MM.1S (cell line): ENCODE measurements at regions not wholly inside any gene's neighbourhood (a gene's known extent, or its start where the extent isn't known, plus 50 kb on each side); places are given as distances from the start of the nearest gene placed in this dataset.
A peak's percentile ranks its signal among the peaks of the same experiment; 100 is the strongest.
"Not testable (repeated sequence)": the region's sequence is repeated elsewhere in the genome, so short reads cannot be mapped to it uniquely, and the experiment has no call there.

ENCODE experiments used
- DNase-seq: peaks from one replicate; pipeline ENCODE4 v3.0.0-alpha.2; 2015
- H2AFZ ChIP-seq: fragments of 300-600 bp; sonication (generic); 2 replicates; pipeline ENCODE4 v1.6.0; 2016; ENCODE audit warnings: antibody characterized with exemption, low read length
- H3F3A ChIP-seq: fragments of 300-600 bp; sonication (generic); 2 replicates; pipeline ENCODE4 v1.6.1; 2016; ENCODE audit warnings: mild to moderate bottlenecking, antibody characterized with exemption, low read length, moderate library complexity, mixed read lengths; ENCODE audit not compliant: insufficient read depth
- H3K27ac ChIP-seq: fragments of 300-600 bp; sonication (generic); 2 replicates; pipeline ENCODE4 v1.5.1; 2016; ENCODE audit warnings: mild to moderate bottlenecking, low read length
- H3K27me3 ChIP-seq: fragments of 300-600 bp; sonication (generic); replicated peaks from 2 replicates; pipeline ENCODE4 v1.6.0; 2016; ENCODE audit warnings: low read length; ENCODE audit not compliant: insufficient read depth
- H3K36me3 ChIP-seq: fragments of 300-600 bp; sonication (generic); replicated peaks from 2 replicates; pipeline ENCODE4 v1.6.1; 2016; ENCODE audit warnings: mild to moderate bottlenecking, low read length, mixed read lengths; ENCODE audit not compliant: insufficient read depth
- H3K4me1 ChIP-seq: fragments of 300-600 bp; sonication (generic); 2 replicates; pipeline ENCODE4 v1.6.1; 2016; ENCODE audit warnings: low read length, mixed read lengths
- H3K4me2 ChIP-seq: fragments of 300-600 bp; sonication (generic); 2 replicates; pipeline ENCODE4 v1.6.0; 2016; ENCODE audit warnings: low read depth, low read length
- H3K4me3 ChIP-seq: fragments of 300-600 bp; sonication (generic); 2 replicates; pipeline ENCODE4 v1.5.1; 2016; ENCODE audit warnings: low read length, mixed read lengths
- H3K79me2 ChIP-seq: fragments of 300-600 bp; sonication (generic); 2 replicates; pipeline ENCODE4 v1.6.1; 2016; ENCODE audit warnings: mixed run types, low read length, mixed read lengths
- H3K9ac ChIP-seq: fragments of 300-600 bp; sonication (generic); 2 replicates; pipeline ENCODE4 v1.6.1; 2016; ENCODE audit warnings: low read length, mixed read lengths
- H3K9me2 ChIP-seq: fragments of 300-600 bp; sonication (generic); replicated peaks from 2 replicates; pipeline ENCODE4 v1.6.1; 2016; ENCODE audit warnings: mild to moderate bottlenecking, low read length, mixed read lengths; ENCODE audit not compliant: insufficient read depth
- H3K9me3 ChIP-seq: fragments of 300-600 bp; sonication (generic); replicated peaks from 2 replicates; pipeline ENCODE4 v1.6.1; 2016; ENCODE audit warnings: mild to moderate bottlenecking, low read length, mixed read lengths; ENCODE audit not compliant: insufficient read depth
- H4K20me1 ChIP-seq: fragments of 300-600 bp; sonication (generic); 2 replicates; pipeline ENCODE4 v1.6.1; 2016; ENCODE audit warnings: mild to moderate bottlenecking, low read length, moderate library complexity, mixed read lengths; ENCODE audit not compliant: insufficient read depth
- EZH2 ChIP-seq: fragments of 300-600 bp; sonication (generic); optimal IDR thresholded peaks from 2 replicates; pipeline ENCODE3; 2017; ENCODE audit warnings: low read depth, mild to moderate bottlenecking, antibody characterized with exemption, low read length, mixed read lengths

DNA sequence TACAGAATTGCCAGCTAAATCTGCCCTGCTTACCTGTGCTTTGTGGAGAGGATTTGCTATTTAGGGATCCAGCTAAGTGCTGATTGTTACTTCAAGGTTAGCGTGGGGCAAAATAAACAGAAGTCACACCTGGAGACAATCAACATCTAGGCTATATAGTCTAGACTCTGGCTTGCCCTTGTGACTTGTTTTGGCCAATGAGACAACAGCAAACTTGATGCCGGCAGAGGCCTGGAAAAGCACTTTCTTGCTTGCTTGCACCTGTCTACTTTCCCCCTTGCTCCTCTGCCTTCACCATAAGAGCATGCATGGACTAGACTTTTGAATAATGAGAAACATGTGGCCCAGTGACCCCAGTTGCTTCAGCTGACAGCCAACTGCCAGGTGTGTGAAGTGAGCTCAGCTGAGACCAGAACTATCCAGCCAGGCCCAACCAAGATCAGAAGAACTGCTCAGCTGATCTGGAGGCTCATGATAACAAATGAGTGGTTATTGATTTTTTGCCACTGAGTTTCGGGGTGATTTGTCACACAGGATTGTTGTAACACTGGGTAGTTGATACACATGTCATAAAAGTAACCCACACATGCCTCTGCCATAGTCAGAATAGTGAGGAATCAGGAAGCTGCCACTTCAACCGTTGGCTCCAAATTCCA, 164.4 kb downstream of the RBMX2 start:
- H3K27me3 ChIP-seq = no peaks in the 10 kb centered on the region

DNA sequence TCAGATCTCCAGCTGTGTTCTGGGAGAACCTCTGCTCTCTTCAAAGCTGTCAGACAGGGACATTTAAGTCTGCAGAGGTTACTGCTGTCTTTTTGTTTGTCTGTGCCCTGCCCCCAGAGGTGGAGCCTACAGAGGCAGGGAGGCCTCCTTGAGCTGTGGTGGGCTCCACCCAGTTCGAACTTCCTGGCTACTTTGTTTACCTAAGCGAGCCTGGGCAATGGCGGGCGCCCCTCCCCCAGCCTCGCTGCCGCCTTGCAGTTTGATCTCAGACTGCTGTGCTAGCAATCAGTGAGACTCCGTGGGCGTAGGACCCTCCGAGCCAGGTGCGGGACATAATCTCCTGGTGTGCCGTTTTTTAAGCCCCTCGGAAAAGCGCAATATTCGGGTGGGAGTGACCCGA, 171.2 kb downstream of the RBMX2 start:
- H3K4me2 ChIP-seq, H3K79me2 ChIP-seq, DNase-seq, H4K20me1 ChIP-seq, H3K9me2 ChIP-seq, H3K4me3 ChIP-seq, H3K9ac ChIP-seq, H2AFZ ChIP-seq, H3K27ac ChIP-seq, H3K36me3 ChIP-seq, H3K9me3 ChIP-seq, H3K27me3 ChIP-seq, H3K4me1 ChIP-seq, H3F3A ChIP-seq: not testable (repeated sequence)

More for the DNA sequence above, 164.4 kb downstream of the RBMX2 start:
- no peaks in the 10 kb centered on the region for H3K79me2 ChIP-seq
- H3K4me1 ChIP-seq = no peaks in the 10 kb centered on the region
- H3K4me2 ChIP-seq = no peak overlapping the region
- H2AFZ ChIP-seq = no peak overlapping the region
- H3K4me3 ChIP-seq = no peak overlapping the region
- H3K27ac ChIP-seq = no peak overlapping the region
- H3F3A ChIP-seq = no peaks in the 10 kb centered on the region
- no peak for TF ChIP-seq EZH2
- DNase-seq = peak; percentile 53
- no peaks in the 10 kb centered on the region for H3K9me3 ChIP-seq
- no peaks in the 10 kb centered on the region for H4K20me1 ChIP-seq
- no peaks in the 10 kb centered on the region for H3K9me2 ChIP-seq
- no peak overlapping the region for H3K9ac ChIP-seq
- no peaks in the 10 kb centered on the region for H3K36me3 ChIP-seq
